ENCODE measurements at regions not wholly inside any gene's neighbourhood (a gene's known extent, or its start where the extent isn't known, plus 50 kb on each side); places are given as distances from the start of the nearest gene placed in this dataset.
"Not testable (repeated sequence)": the region's sequence is repeated elsewhere in the genome, so short reads cannot be mapped to it uniquely, and the experiment has no call there.

DNA sequence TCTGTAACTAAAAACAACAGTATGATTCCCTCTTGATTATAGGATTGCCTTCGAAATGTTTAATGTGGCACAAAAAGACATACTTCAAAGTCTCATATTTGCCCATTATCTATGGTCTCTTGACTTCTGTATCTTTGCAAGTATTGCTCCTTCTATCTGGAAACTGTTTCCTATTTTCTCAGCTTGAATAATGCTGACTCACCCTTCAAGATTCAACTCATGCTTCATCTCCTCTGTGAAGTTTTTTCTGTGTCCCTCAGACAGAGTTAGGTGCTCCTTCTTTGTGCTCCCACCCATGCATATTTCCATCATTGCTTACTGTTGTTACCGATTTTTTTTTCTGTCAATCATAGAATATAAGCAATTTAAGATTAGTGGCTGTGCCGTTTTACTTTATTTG is 192.8 kb upstream of the ROBO1 start:
- TF ChIP-seq CTCF (IDR thresholded peaks at IDR 0.05; ENCODE audit: unreplicated experiment in 3 of 3), result no peak
- peaks cover 12% of the 10 kb centered on the region for H3K9me3 Mint-ChIP-seq
- no peaks in the 10 kb centered on the region for H3K4me1 Mint-ChIP-seq
- H3K27ac Mint-ChIP-seq, result no peak overlapping the region
- H3K4me3 Mint-ChIP-seq, result no peak overlapping the region
- H3K27me3 Mint-ChIP-seq (ENCODE audit: low read depth), result no peaks in the 10 kb centered on the region
- H3K36me3 Mint-ChIP-seq (ENCODE audit: low read depth), result no peaks in the 10 kb centered on the region

GRCh38 chr3:79957066-79957465 is 189.3 kb upstream of the ROBO1 start:
- Mint-ChIP-seq H3K27ac (no peak overlapping the region), H3K4me1 (no peaks in the 10 kb centered on the region), H3K4me3 (no peak overlapping the region), H3K9me3 (no peaks in the 10 kb centered on the region), H3K36me3 (ENCODE audit: low read depth) (no peaks in the 10 kb centered on the region), H3K27me3 (ENCODE audit: low read depth) (no peaks in the 10 kb centered on the region)
- no peak for TF ChIP-seq CTCF (IDR thresholded peaks at IDR 0.05; ENCODE audit: unreplicated experiment in 3 of 3)

DNA sequence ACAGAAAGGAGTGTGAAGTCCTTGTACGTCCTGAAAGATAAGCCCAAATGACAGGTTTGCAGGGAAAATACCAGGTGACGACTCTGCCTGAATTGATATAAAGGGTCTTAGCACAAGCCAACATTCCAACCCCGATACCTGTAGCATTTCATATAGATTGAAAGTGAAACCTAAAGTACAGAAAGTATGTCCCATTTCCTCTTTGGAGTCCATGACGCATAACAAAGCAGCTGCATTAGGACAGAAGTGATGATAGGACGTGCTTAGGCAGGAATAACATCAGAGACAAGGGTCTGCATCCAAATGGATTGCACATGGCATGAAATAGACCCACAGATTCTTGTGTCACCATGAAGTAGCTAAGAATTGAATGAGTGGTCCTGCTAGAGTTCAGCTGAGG is 187.0 kb upstream of the ROBO1 start:
- Mint-ChIP-seq H3K9me3 (peaks cover 7% of the 10 kb centered on the region), H3K27ac (no peak overlapping the region), H3K4me1 (no peaks in the 10 kb centered on the region), H3K36me3 (ENCODE audit: low read depth) (no peaks in the 10 kb centered on the region), H3K4me3 (no peak overlapping the region), H3K27me3 (ENCODE audit: low read depth) (no peaks in the 10 kb centered on the region)
- TF ChIP-seq CTCF (IDR thresholded peaks at IDR 0.05; ENCODE audit: unreplicated experiment in 3 of 3), result no peak

- no peak for TF ChIP-seq CTCF (IDR thresholded peaks at IDR 0.05; ENCODE audit: unreplicated experiment in 3 of 3)
- H3K27ac Mint-ChIP-seq, result no peak overlapping the region
- no peaks in the 10 kb centered on the region for H3K27me3 Mint-ChIP-seq (ENCODE audit: low read depth)
- no peaks in the 10 kb centered on the region for H3K4me1 Mint-ChIP-seq
- no peaks in the 10 kb centered on the region for H3K36me3 Mint-ChIP-seq (ENCODE audit: low read depth)
- H3K9me3 Mint-ChIP-seq, result peaks cover 8% of the 10 kb centered on the region
- no peak overlapping the region for H3K4me3 Mint-ChIP-seq
These were observed 185.8 kb upstream of the ROBO1 start for GRCh38 chr3:79953591-79954101.

GRCh38 chr3:79951426-79951825 is 183.6 kb upstream of the ROBO1 start:
- not testable (repeated sequence) for H3K27ac Mint-ChIP-seq; H3K27me3 Mint-ChIP-seq (ENCODE audit: low read depth); H3K4me3 Mint-ChIP-seq

DNA sequence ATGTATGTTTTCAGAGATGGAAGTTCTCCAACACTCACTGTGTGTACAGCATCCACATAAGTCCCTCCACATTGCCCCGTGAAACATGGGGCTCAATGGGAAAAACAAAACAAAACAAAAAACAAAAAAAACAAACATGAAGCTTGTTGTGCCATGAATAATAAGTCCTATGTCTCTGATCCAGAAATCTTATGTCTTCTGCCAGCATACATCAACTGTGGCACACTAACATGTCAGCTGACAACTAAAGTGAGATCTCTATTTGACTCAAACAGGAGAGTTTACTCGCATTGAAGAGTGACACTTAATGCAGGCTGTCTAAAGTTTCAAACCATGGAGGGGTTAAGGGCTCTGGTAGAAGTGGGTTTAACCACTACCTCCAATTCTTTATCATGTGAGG is 180.2 kb upstream of the ROBO1 start:
- no peaks in the 10 kb centered on the region for H3K27me3 Mint-ChIP-seq (ENCODE audit: low read depth)
- no peaks in the 10 kb centered on the region for H3K36me3 Mint-ChIP-seq (ENCODE audit: low read depth)

More at GRCh38 chr3:79951426-79951825, 183.6 kb upstream of the ROBO1 start:
- H3K9me3 Mint-ChIP-seq; H3K36me3 Mint-ChIP-seq (ENCODE audit: low read depth); H3K4me1 Mint-ChIP-seq: not testable (repeated sequence)

More for the DNA sequence above, 180.2 kb upstream of the ROBO1 start:
- Mint-ChIP-seq H3K4me3 (no peak overlapping the region), H3K4me1 (no peaks in the 10 kb centered on the region), H3K27ac (no peak overlapping the region), H3K9me3 (peaks cover 8% of the 10 kb centered on the region)
- no peak for TF ChIP-seq CTCF (IDR thresholded peaks at IDR 0.05; ENCODE audit: unreplicated experiment in 3 of 3)

Data from nephron (organoid).